ENCODE measurements at regions not wholly inside any gene's neighbourhood (a gene's known extent, or its start where the extent isn't known, plus 50 kb on each side); places are given as distances from the start of the nearest gene placed in this dataset.
"Not testable (repeated sequence)": the region's sequence is repeated elsewhere in the genome, so short reads cannot be mapped to it uniquely, and the experiment has no call there.

DNA sequence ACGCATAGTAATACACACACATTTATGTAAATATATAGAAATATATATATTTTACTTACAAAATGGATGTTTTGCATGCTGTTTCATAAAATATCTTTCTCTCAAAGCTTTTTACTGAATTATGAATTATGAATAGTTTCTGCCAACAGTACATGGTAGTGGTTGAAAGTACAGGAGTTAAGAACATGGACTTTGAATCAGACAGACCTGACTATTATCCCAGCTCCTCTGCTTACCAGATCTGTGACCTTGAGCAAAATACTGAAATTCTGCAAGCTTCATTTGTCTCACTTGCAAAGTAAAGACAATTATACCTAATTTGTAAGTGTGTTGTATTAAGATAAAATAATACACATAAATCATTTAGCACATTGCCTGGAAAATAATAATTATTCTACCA is 459.5 kb downstream of the EPM2A start:
- DNase-seq (ENCODE audit: low spot score), result no peak

DNA sequence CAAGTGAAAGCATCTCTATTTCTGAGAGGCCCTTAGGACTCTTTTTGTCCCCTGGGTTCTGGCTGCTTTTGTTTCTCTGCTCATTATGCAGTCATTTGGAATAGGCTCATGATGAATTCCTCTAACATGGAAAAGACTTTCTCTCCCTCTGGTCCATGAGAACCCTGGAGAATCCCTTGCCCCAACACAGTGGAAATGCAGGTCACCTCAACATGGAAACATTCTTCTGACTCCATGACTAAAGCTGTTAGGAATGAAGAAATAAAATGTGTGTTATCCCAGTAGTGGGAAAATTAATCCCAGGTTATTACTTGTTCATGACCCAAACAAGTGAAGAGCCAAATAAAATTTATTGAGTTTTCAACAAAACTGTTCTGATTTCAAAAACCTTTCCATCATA is 458.6 kb downstream of the EPM2A start:
- no peak for DNase-seq (ENCODE audit: low spot score)

DNA sequence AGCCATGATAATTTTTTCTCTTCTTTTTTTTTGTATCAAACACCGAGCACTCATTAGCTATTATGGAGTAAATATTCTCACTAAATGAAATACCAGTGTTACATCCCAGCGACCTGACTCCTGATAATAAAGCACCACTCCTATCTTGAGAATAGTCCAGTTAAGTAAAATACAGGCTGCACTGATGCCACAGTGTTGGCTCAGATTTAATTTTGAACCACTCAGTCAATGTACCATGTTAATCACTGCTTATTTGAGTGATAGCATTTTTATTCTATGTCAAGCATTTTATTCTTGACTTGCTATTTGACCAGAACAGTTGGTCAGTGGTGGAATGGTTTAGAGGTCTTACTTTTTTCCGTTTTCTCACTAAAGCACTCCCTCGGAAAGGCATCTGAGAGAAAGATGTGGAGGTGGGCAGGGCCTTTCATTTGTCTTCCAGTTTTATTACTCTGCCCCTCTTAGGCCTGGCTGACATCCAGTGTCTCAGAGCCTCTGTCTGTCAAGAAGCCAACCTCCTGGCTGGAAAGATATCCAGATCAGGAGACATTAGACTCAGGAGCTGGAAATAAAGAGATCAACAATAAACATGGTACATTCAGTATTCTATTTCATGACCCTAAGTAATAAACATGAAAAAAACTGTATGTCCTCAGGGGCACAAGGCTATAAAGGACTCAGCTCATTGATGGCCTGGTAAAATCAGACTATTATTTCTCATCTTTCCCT is 457.8 kb downstream of the EPM2A start:
- DNase-seq (ENCODE audit: low spot score), result no peak

DNA sequence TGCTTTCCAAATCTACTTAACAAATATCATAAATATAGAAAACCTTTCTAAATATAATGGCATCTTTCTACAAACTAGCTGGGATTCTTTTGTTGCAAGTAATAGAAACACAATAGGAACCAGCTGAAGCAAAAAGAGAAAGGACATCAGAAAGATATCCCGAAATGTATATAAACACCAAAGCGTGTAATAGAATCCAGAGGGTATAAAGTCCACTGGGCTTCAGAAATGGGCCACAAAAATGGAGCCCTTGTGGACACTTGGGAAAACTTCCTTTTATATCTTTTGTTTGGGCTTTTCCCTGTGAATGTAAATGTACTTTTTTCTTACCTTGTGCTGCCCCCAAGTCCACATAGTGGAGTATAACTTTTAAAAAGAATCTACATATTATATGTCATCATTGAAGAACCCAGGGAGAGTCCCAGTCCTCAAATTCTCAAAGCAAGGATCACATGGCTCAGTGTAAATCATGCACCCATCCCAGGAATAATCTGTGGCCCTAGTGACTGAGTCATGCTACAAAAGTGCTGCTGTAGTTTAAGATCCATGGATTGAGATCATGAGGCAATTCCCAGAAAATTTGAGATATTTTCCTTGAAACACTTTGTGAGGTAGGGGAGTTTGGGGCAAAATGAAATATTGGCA is 457.0 kb downstream of the EPM2A start:
- DNase-seq (ENCODE audit: low spot score), result no peak

DNA sequence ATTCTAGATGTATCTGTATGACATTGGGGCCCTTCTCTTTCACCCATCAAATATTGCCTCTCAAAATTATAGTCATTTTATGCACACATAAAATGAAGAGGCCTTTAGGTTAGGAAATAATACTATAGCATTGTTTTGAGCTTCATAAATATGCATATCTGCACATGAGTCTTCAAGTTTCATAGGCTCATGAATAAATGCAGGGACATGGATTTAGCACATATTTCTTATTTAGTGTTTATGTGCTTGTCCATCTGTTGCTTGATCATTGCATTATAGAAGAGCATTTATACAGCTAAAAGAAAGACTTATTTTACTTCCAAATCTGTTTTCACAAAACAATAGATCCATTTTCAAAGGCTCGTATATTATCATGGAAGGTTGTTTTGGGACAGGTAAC is 455.8 kb downstream of the EPM2A start:
- no peak for DNase-seq (ENCODE audit: low spot score)

DNA sequence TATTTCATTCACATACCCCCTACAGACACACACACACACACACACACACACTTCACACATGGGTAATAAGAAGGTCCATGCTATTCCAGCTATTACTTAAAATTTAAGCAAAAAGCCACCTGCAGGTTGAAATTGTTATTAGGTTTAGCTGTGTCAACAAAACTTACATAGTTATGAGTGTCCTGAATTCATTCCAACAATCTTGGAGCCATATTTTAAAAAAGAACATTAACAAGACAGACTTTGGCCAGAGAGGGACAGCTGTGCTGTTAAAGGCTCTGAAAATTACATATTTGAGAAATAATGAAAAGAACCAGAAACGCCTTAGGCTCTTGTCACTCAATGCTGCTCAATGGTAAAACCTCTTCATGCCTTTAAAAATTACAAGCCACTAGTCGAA is 455.3 kb downstream of the EPM2A start:
- no peak for DNase-seq (ENCODE audit: low spot score)

DNA sequence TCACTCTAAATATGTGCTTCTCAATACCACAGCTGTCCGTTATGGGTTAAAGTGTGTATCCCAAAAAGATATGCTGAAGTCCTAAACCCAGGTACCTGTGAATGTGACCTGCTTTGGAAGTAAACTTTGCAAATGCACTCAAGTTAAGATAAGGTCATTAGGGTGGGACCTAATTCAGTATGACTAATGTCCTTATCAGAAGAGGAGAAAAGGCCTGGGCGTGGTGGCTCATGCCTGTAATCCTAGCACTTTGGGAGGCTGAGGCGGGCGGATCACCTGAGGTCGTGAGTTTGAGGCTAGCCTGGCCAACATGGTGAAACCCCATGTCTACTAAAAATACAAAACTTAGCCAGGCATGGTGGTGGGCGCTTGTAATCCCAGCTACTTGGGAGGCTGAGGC is 452.1 kb downstream of the EPM2A start:
- not testable (repeated sequence) for DNase-seq (ENCODE audit: low spot score)

DNA sequence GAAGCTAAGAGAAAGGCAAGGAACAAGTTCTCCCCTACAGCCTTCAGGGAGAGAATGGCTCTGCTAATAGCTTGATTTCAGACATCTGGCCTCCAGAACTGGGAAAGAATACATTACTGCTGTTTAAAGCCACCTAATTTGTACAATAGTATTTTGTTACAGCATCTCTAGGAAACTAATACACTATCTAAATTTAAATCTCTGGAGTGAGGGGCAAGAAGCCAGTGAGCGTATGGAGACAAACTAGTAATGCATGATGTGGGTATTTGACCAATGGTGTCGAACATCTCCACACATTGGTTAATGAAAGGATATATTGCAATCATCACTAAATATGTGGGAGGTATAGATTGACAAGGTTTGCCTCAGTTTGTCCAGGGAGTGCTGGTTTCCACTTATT is 451.5 kb downstream of the EPM2A start:
- no peak for DNase-seq (ENCODE audit: low spot score)

DNA sequence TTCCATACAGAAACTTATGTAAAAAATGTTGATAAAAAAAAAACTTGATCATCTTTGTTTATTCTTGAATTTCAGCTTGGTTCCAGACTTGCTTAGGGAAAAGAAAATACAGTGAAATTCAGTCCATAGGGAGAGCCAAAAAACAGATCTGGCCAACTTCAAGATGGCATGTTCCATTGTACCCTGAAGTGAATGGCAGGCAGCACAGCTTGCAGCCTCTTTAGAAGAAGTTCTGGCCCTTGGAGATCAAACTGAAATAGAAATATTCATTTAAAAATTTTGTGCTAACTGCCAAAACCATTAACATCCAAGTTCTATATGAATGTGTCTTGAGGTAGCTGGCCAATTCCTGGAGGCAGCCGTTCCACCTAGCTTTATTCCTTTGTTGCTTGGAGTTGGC is 448.4 kb downstream of the EPM2A start:
- DNase-seq (ENCODE audit: low spot score), result no peak

DNA sequence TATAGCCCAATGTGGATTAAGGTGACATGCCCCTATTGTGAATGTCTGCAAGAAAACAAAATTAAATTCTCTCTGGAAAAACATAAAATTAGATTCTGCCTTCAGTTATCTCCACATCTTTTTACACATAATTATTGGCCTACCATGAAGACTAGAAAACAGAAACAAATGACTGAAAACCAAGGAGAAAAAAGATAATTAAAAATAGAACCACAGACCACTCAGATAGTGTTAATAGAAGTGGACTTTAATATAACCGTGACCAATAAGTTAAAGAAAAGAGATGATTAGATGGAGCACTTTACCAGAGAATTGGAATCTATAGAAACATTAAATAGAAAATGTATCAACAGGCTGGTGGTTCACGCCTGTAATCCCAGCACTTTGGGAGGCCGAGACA is 445.7 kb downstream of the EPM2A start:
- DNase-seq (ENCODE audit: low spot score), result no peak

DNA sequence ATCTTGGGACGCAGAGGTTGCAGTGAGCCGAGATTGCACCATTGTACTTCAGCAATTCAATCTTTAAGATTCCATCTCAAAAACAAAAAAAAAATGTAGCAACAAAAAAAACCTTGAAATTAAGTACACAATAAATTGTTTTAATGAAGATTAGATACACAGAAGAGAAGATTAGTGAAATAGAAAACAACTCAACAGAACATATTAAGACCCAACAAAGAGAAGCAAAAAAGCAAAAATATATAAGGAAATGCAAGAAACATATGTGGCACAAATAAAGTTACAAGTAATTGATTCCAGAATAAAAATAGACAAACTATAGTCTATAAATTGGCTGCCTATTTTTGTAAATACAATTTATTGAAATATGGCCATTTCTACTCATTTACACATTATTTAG is 445.2 kb downstream of the EPM2A start:
- no peak for DNase-seq (ENCODE audit: low spot score)

DNA sequence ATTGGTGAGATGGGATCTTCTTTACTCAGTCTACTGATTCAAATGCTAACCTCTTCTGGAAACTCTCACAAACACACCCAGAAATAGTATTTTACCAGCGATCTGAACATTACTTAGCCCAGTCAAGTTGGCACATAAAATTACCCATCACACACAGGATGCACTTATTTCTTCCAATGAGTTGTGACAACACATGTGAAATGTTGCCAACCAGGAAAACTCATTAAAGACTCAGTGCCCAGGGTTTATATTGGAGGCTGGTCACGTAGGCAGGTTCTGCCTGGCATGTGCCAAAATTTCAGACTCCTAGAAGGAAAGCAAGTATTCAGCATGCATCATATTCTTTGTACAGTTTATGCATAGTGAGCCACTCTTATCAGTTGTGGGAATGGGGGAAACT is 443.3 kb downstream of the EPM2A start:
- DNase-seq (ENCODE audit: low spot score), result no peak

DNA sequence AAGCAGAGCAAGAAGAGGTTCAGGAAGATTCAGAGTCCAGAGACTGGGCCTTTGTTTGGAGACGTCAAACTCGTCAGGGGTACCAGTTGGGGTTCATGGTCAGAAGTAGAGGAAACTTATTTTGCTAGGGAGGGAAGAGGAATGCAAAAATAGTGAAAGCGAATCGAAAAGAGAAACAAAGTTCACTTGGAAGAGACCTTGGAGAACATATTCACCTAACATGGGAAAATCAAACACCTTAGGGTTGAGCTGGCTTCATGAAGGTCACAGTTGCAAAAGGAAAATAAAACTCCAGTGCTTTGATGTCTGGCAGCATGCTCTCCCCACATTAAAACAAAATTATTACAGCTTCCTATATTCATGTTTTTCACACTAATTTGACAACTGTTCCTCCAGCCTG is 440.4 kb downstream of the EPM2A start:
- no peak for DNase-seq (ENCODE audit: low spot score)

DNA sequence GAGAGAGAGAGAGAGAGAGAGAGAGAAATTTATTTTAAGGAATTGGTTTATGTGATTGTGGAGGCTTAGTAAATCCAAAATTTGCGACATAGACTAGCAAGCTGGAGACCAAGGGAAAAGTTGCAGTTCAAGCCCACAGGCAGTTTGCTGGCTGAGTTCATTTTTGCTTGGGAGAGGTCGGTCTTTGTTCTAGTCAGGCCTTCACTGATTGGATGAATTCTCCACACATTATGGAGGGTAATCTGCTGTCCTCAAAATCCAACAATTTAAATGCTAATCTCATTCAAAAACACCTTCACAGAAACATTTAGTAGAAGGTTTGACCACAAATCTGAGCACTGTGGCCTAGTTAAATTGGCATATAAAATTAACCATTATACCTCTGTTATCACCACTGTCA is 439.6 kb downstream of the EPM2A start:
- DNase-seq (ENCODE audit: low spot score), result no peak

DNA sequence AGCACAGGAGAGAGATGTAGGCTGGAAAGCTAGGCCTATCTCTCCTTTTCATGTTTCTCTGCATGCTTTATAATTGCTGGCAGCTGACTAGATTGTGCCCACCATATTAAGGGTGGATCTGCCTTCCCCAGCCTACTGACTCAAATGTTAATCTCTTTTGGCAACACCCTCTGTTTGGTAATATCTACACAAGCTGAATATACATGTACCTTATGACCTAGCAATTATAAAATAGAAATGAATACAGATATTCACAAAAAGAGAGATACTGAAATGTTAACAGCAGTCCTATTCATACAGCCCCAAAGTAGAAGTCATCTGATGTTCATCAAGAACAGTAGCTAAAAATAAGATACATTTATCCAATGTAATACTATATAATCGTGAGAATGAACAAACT is 429.6 kb downstream of the EPM2A start:
- no peak for DNase-seq (ENCODE audit: low spot score)

DNA sequence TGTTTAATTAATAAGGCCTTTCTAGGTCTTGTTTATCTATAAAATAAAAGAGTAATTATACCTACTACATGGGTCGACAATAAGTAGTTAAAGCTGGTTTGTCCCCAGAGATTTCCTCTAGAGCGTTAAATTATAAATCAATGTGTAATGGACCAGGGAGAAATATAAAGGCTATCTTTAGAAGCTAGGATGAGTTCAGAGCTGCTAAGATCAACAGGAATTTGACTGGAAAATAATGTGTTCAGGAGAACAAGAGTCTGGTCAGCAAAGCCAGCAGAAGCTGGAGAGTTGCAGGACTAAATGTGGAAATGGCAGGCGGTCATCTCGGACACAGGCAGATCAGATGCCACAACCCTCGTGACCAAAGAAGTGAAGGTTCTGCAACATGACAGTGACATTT is 428.8 kb downstream of the EPM2A start:
- no peak for DNase-seq (ENCODE audit: low spot score)

DNA sequence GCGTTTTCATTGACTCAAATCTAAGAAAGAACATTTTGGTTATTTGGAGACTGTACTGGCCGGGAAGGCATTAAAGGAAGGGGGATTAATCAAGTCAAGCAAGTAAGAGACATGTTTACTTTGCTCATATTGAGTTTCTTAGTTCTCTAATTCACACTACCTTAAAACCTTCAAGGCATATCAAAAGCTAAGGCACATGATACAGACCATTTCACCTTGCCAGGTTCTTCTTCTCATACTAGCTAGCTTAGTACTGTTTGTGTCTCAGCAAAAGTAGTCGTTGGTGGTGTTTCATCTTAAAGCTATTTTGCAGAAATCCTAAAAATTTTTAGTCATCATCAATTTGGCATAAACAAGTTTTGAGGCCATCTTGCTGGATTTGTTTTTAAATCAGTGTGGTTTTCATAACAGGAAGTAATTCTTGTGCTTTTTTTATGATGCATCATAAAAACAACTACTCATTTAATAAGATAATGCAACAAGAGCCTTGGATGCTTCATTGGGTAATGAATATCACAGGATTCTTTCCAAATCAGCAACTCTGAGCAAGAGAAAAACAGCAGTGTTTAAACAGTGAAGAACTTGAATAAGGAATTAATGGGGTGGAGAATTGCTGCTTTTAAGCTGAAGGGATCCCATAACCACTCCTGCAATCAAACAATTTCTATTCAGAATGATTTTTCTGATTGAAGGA is 425.3 kb downstream of the EPM2A start:
- no peak for DNase-seq (ENCODE audit: low spot score)

DNA sequence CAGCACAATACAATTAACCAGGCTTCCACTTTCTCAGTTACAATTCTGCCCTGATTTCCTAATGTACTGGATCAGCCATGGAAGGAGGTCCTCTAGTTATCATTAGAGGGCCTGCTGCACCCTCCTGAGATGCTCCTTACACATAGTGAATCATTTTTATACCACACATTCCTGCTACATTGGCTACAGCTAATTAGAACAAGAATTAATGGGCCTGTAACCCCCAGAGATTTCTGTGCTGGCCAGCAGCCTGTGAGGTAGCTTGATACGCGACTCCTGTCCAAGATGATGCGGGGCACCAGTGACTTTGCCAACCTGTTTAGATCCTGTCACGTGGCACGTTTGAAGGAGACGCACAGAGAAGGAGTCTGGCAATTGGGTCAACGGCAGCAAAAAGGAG is 422.8 kb downstream of the EPM2A start:
- no peak for DNase-seq (ENCODE audit: low spot score)

DNA sequence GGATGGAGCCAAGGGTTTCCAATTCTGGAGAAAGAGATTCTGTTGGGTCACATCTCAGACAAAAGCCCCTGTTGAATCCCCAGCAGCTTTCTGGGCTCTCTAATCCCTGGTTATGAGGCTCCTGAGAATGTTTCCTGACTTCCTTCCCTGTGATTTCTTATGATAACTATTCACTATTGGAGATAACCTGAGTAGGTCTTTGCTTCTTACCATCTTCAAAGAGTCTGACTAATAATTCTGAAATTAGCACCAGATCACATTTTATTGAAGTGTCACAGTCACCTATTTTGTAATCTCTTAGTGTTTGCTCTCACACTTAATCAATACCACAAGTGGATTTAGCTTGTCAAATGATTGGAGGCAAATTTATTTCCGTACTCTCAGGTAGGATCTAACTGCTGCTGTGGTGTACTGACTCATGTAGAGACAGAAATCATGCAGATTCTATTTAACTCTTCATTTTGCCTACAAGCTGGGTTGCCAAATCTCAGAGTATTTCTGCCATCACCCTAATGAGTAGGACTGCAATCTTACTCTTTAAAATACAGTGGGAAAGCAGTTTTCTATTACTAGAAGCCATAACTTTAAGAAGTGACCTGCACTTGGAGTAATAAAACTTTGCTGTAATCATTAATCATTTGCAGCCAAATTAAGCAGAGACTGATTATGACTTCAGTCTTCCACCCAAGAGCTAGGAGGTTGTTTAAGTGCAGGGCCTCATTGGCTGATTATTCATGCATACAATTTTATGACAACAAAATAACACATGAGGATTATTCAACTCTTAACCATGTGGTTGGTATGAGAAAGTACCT is 422.1 kb downstream of the EPM2A start:
- DNase-seq (ENCODE audit: low spot score), result no peak

DNA sequence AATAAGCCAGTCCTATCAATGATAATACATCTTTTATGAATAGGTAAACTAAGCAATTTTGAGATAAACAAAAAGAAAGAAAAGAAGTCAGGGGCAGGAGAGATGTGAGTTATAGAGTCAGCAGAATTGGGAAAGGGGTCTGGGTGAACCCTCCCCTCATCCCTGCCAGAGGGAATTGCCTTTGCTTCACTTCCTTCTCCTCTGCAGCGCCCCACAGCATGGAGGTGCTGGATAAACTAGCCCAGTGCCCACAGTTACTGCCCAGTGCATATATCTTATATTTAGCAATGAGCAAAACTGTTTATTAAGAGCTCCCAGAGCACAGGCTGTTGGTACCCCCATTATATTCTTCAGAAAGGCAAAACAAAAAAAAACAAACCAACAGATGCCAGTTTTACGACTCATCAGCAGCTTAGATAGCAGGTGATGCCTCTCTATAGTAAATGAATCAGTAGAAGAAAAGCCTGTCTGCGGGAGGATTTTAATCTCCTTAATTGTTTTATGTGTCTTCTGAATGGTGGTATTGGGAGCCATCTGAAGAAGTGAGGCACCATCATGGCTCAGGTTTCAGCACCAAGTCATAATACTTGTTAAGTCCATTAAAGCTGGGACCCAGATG is 419.2 kb downstream of the EPM2A start:
- DNase-seq (ENCODE audit: low spot score), result no peak

DNA sequence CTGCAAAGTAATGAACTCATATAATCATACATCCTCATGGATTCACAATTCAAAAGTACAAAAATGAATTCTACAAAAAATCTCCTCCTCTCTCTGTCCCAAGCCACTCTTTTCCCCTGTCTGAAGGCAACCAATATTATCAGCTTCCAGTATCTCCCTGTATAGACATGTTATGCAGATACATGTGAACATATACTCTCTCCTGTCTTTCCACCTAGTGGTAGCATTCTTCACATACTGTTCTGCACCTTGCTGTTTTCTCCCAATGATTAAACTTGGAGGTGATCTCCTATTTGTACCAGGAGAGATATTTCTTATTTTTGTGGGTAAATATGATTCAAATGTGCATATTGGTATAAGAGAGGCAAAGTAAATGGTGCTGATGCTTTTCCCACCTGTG is 416.4 kb downstream of the EPM2A start:
- no peak for DNase-seq (ENCODE audit: low spot score)

DNA sequence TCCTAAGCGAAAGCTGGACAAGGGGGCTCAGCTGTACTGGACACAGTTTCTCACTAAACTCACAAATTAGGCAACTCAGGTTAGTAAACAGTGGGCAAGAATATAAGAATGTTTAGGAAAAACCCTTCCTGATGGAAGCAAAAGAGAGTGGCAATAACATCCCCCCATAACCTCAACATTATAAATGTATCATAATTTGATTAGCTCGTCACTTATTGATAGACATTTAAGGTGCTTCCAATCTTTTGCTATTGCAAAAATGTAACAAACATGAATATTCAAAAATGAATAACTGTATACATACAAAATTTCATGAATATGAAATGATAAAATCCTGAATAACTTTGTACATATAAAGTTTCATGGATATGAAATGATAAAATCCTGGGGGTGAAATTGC is 415.7 kb downstream of the EPM2A start:
- no peak for DNase-seq (ENCODE audit: low spot score)

All from HuH-7 (cell line).